ENCODE measurements at regions not wholly inside any gene's neighbourhood (a gene's known extent, or its start where the extent isn't known, plus 50 kb on each side); places are given as distances from the start of the nearest gene placed in this dataset.

DNA sequence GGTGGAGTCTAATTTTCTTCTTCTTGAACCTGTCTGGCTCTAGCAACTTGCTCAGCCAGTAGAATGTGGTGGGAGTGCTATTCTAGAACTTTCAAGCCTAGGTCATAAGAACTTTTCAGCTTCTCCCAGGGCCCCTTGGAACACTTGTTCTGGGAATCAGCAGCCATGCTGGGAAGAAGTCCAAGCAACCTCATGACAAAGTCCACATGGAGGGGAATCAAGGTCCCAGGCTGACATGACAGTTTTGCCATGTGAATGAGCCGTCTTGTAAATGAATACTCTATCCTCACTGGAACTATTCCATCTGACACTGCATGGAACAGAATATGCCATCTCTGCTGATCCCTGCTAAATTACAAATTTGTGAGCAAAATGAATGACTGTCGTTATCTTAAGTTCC lies 214.2 kb upstream of the TBX3 start:
- Mint-ChIP-seq H3K27me3 (ENCODE audit: low read depth) (no peaks in the 10 kb centered on the region), H3K4me1 (peaks cover 64% of the 10 kb centered on the region), H3K36me3 (no peaks in the 10 kb centered on the region), H3K9me3 (no peaks in the 10 kb centered on the region), H3K27ac (peak overlapping the region; percentile 86), H3K4me3 (no peak overlapping the region)
- no peak for DNase-seq (ENCODE audit: low spot score in 2 of 2, unreplicated experiment in 2 of 2)
- TF ChIP-seq, protein P1, sequence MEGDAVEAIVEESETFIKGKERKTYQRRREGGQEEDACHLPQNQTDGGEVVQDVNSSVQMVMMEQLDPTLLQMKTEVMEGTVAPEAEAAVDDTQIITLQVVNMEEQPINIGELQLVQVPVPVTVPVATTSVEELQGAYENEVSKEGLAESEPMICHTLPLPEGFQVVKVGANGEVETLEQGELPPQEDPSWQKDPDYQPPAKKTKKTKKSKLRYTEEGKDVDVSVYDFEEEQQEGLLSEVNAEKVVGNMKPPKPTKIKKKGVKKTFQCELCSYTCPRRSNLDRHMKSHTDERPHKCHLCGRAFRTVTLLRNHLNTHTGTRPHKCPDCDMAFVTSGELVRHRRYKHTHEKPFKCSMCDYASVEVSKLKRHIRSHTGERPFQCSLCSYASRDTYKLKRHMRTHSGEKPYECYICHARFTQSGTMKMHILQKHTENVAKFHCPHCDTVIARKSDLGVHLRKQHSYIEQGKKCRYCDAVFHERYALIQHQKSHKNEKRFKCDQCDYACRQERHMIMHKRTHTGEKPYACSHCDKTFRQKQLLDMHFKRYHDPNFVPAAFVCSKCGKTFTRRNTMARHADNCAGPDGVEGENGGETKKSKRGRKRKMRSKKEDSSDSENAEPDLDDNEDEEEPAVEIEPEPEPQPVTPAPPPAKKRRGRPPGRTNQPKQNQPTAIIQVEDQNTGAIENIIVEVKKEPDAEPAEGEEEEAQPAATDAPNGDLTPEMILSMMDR (IDR thresholded peaks at IDR 0.05; ENCODE audit: unreplicated experiment), result no peak

DNA sequence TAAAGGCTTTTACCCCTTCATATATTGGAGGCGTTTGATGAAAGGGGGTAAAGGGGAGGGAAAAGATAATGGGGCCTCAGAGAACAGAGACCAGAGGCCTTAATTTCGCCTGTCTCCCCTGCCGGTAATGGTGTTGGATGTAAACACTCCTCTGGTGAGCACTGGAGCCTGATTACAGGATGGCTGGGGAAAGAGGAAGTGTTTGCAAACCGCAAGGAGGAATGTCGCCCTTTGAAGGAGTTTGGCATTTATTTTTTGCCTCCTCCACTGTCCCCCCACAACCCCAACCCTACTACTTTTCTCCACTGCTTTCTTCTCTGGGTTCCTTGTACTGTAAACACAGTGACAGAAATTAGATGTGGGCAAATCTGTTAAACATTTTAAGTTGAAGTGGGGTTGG lies 211.9 kb upstream of the TBX3 start:
- TF ChIP-seq, protein P1 (IDR thresholded peaks at IDR 0.05; ENCODE audit: unreplicated experiment), result no peak
- H3K9me3 Mint-ChIP-seq, result no peaks in the 10 kb centered on the region
- H3K4me3 Mint-ChIP-seq, result no peak overlapping the region
- no peaks in the 10 kb centered on the region for H3K27me3 Mint-ChIP-seq (ENCODE audit: low read depth)
- peak overlapping the region; percentile 77 for H3K27ac Mint-ChIP-seq
- DNase-seq (ENCODE audit: low spot score in 2 of 2, unreplicated experiment in 2 of 2), result no peak
- H3K4me1 Mint-ChIP-seq, result peaks cover 58% of the 10 kb centered on the region
- no peaks in the 10 kb centered on the region for H3K36me3 Mint-ChIP-seq

DNA sequence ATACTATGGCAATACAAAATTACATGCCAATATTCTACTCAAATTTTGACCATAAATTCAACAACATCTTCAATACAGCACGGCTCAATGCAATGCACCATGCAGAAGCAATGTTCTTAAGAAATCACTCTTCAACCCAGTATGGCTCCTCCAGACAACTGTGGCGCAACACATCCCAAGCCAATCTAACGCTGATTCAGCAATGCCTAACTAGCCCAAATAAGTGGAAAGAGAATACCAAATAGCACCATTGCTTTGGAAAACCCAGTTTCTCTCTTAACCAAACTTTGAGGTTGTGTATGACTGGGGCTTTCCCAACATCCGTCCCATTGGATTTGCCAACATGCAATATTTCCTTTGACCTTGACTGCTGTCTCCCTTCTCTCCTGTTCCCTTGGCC lies 211.1 kb upstream of the TBX3 start:
- no peak for DNase-seq (ENCODE audit: low spot score in 2 of 2, unreplicated experiment in 2 of 2)
- Mint-ChIP-seq H3K4me1 (peaks cover 56% of the 10 kb centered on the region), H3K27me3 (ENCODE audit: low read depth) (no peaks in the 10 kb centered on the region), H3K4me3 (no peak overlapping the region), H3K27ac (peak overlapping the region; percentile 44), H3K36me3 (no peaks in the 10 kb centered on the region), H3K9me3 (no peaks in the 10 kb centered on the region)
- TF ChIP-seq, protein P1 (IDR thresholded peaks at IDR 0.05; ENCODE audit: unreplicated experiment), result no peak

DNA sequence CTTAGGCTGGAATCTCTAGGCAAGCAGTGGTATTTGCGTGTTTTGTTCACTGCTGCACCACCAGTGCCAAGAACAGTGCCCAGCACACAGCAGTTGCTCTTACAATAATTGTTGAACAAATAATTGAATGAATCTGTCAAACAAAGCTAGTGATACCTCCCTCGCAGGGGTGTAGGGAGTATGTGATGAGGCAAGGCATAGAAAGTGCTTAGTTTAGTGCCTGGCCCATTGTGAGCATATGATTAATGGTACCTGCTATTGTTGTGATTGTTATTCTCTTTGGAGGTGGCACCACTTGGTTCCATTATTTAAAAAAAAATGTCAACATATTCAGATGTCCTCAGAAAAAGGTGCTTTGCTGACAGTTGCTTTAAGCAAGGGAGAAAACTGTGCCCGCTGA lies 210.1 kb upstream of the TBX3 start:
- Mint-ChIP-seq H3K36me3 (no peaks in the 10 kb centered on the region), H3K27ac (peak overlapping the region; percentile 44), H3K4me3 (no peak overlapping the region), H3K9me3 (no peaks in the 10 kb centered on the region), H3K4me1 (peaks cover 53% of the 10 kb centered on the region), H3K27me3 (ENCODE audit: low read depth) (no peaks in the 10 kb centered on the region)
- DNase-seq (ENCODE audit: low spot score in 2 of 2, unreplicated experiment in 2 of 2), result no peak
- TF ChIP-seq, protein P1 (IDR thresholded peaks at IDR 0.05; ENCODE audit: unreplicated experiment), result no peak

DNA sequence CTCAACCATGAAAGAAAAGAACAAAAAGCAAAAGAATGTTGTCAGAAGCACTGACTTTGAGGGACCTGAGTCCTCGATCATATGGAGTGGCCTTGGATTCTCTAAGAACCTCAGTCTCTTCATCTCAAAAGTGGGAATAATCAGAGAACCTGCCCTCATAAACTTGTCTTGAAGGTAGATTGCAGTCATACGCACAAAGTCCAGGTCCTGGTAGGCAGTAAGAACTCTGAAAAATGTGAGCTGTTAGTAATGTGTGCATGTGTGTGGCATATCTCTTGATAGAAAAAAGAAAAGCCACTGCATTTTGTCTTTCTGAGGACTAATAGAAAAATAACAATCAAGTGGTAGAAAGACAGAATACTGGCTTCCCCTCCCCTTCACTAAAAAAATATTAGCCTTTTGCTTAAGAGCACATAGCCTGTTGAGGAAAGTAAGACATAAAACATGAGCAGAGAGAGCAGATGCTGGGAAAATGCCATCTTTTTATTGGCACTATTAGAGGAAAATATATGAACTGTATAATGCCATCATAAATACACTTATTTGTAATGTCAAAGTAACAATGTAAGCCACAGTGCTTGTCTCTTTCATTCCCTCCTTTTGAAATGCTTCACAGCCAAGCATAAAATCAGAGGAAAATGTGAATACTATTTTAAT lies 205.1 kb upstream of the TBX3 start:
- Mint-ChIP-seq H3K27me3 (ENCODE audit: low read depth) (no peaks in the 10 kb centered on the region), H3K4me3 (no peak overlapping the region), H3K27ac (peak overlapping the region; percentile 26), H3K9me3 (no peaks in the 10 kb centered on the region), H3K4me1 (peaks cover 29% of the 10 kb centered on the region), H3K36me3 (no peaks in the 10 kb centered on the region)
- TF ChIP-seq, protein P1 (IDR thresholded peaks at IDR 0.05; ENCODE audit: unreplicated experiment), result no peak
- no peak for DNase-seq (ENCODE audit: low spot score in 2 of 2, unreplicated experiment in 2 of 2)

DNA sequence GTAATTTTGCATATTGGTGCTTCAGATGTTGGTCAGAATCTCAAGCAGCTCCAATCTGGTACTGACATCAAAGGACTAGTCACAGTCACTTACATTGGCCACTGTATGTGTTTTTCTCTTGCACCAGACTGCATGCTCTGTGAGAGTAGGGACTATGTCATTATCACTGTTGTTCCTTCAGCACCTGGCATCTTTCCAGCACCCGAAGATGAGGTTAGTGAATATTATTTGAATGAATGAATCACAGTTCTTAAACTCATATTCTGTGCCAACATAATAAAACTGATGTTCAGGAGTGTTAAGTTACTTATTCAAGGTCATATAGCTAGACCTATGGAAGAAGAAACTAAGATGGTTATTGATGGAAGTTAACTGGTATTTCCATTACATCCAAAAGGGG lies 204.5 kb upstream of the TBX3 start:
- H3K36me3 Mint-ChIP-seq, result no peaks in the 10 kb centered on the region

More for the DNA sequence above, 204.5 kb upstream of the TBX3 start:
- TF ChIP-seq, protein P1 (IDR thresholded peaks at IDR 0.05; ENCODE audit: unreplicated experiment), result no peak
- no peaks in the 10 kb centered on the region for H3K27me3 Mint-ChIP-seq (ENCODE audit: low read depth)
- H3K4me3 Mint-ChIP-seq, result no peak overlapping the region
- DNase-seq (ENCODE audit: low spot score in 2 of 2, unreplicated experiment in 2 of 2), result no peak
- peaks cover 29% of the 10 kb centered on the region for H3K4me1 Mint-ChIP-seq
- peak overlapping the region; percentile 26 for H3K27ac Mint-ChIP-seq
- H3K9me3 Mint-ChIP-seq, result no peaks in the 10 kb centered on the region
